Common myeloid progenitor, CD34-positive (primary cell): ENCODE measurements at regions not wholly inside any gene's neighbourhood (a gene's known extent, or its start where the extent isn't known, plus 50 kb on each side); places are given as distances from the start of the nearest gene placed in this dataset.

Experiments
- CTCF ChIA-PET: fragments of 350-600 bp; sonication (Branson Sonifier 250); formaldehyde crosslinking; loops from one replicate; lab custom pipeline; 2021; ENCODE audit warnings: antibody characterized with exemption; lab: Charles Lee
- POLR2A ChIA-PET: fragments of 350-600 bp; sonication (Branson Sonifier 250); formaldehyde crosslinking; loops from one replicate; lab custom pipeline; 2021; ENCODE audit warnings: antibody characterized with exemption; lab: Charles Lee
- DNase-seq, 3 donors: peaks; one replicate each; pipeline versions ENCODE4 v3.0.0 to v3.0.0-alpha.2; 2013
- H3K27ac ChIP-seq, 2 experiments: 1 replicate in 1 of 2; 2 replicates in 1 of 2; pipeline ENCODE4 v1.7.0; 2013; ENCODE audit warnings: inconsistent platforms in 2 of 2, low read length in 2 of 2, mild to moderate bottlenecking in 2 of 2, low read depth in 1 of 2, moderate library complexity in 1 of 2; ENCODE audit not compliant: severe bottlenecking in 2 of 2, insufficient read depth in 1 of 2, poor library complexity in 1 of 2
- H3K27me3 ChIP-seq, 5 experiments: replicated peaks in 2 of 5; 1 replicate in 3 of 5; 2 replicates in 2 of 5; pipeline versions ENCODE4 v1.6.1 to v1.7.0; 2013; ENCODE audit warnings: low read length in 4 of 5, mild to moderate bottlenecking in 2 of 5, moderate library complexity in 2 of 5, inconsistent platforms in 1 of 5; ENCODE audit not compliant: insufficient read depth in 5 of 5, control insufficient read depth in 4 of 5
- H3K36me3 ChIP-seq, 4 experiments: 1 replicate in 2 of 4; 2 replicates in 2 of 4; pipeline versions ENCODE4 v1.6.1 to v1.7.0; 2013; ENCODE audit warnings: low read length in 3 of 4, control low read depth in 1 of 4, mild to moderate bottlenecking in 1 of 4; ENCODE audit not compliant: control insufficient read depth in 4 of 4, insufficient read depth in 4 of 4
- H3K4me1 ChIP-seq, 4 experiments: 1 replicate in 3 of 4; 2 replicates in 1 of 4; pipeline versions ENCODE4 v1.6.1 to v1.7.1; 2013; ENCODE audit warnings: low read length in 3 of 4, mild to moderate bottlenecking in 3 of 4, control low read depth in 1 of 4, inconsistent platforms in 1 of 4, moderate library complexity in 1 of 4; ENCODE audit not compliant: control insufficient read depth in 4 of 4, insufficient read depth in 4 of 4; ENCODE audit errors: control extremely low read depth in 1 of 4
- H3K4me3 ChIP-seq, 7 experiments: 1 replicate in 4 of 7; 2 replicates in 3 of 7; pipeline versions ENCODE4 v1.5.1 to v1.7.0; 2013; ENCODE audit warnings: mild to moderate bottlenecking in 7 of 7, low read length in 6 of 7, moderate library complexity in 6 of 7, inconsistent platforms in 2 of 7, low read depth in 2 of 7, control low read depth in 1 of 7; ENCODE audit not compliant: insufficient read depth in 4 of 7, control insufficient read depth in 1 of 7; ENCODE audit errors: extremely low read depth in 1 of 7
- H3K9me3 ChIP-seq, 5 experiments: 1 replicate in 4 of 5; 2 replicates in 1 of 5; pipeline versions ENCODE4 v1.6.1 to v1.7.1; 2013; ENCODE audit warnings: low read length in 4 of 5, mild to moderate bottlenecking in 2 of 5, inconsistent platforms in 1 of 5, low read depth in 1 of 5, moderate library complexity in 1 of 5; ENCODE audit not compliant: control insufficient read depth in 4 of 5, insufficient read depth in 2 of 5; ENCODE audit errors: control extremely low read depth in 1 of 5
- WGBS: methylation state at CpG from one replicate; pipeline ENCODE4 v1.1.5; 2013; ENCODE audit not compliant: insufficient coverage; 5-methylcytosine and 5-hydroxymethylcytosine counted together

DNA sequence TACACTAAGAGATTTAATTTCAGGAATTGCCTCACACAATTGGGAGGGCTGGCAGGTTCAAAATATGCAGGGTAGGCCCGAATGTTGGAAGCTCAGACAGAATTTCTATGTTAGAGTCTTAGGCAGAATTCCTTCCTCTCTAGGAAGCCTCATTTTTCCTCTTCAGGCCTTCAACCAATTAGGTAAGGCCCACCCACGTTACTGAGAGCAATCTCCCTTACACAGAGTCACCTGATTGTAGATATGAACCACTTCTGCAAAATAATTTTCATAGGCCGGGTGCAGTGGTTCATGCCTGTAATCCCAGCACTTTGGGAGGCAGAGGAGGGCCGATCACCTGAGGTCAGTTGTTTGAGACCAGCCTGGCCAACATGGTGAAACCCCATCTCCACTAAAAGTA is 50.2 kb upstream of the HIVEP1 start:
- CTCF ChIA-PET, result no interaction called here
- peaks cover 0 to 7% (median 0%) of the 10 kb centered on the region in 4 experiments for H3K4me1 ChIP-seq

DNA sequence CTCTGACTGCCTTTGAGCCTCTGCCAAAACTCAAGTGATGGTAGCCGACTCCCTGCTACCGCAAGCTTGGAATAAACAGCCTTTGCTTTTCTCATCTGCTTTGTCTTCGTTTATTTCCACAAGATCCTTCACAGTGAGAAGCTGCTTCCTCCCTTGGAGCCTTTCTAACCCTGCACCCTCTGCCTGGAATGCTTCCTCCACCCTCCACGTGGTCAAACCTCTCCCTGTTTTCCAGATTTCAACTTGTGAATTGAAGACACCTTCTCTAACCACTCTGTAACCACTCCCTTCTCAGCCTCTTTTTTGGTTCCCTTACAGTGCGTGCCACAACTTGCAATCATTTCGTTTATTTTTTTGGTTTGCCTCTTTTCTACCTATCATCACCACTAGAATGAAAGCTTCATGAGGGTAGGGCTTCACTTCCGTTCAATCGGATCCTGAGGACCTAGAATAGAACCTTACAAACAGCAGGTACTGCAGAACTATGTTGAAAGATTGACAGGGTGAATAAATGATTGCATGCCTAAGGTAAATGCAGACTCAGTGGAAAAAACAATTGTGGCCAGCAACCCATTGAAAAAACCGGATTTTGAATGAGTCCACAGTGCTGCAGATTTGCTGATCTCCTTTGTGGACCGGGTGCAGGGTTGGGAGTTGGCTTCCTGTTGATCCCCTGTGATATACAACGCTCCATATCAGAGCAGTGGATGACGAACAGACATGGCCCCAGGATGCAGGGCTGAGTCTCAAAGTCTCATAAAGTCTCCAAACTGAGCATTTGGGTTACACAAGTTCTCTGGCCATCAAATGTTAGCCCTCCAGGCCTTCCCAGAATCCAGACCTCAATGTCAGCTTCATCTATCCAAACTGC is 51.0 kb upstream of the HIVEP1 start:
- CTCF ChIA-PET, result interaction anchor here (1.2 kb wide), 2 partner anchors 11 to 49 kb away, joined by 3 to 4 read pairs; no protein-coding TSS in a partner anchor

More for the DNA sequence above, 50.2 kb upstream of the HIVEP1 start:
- POLR2A ChIA-PET, result no interaction called here
- no peak for DNase-seq
- Histone ChIP-seq H3K27ac (no peak overlapping the region), H3K36me3 (no peaks in the 10 kb centered on the region), H3K27me3 (no peaks in the 10 kb centered on the region), H3K9me3 (no peaks in the 10 kb centered on the region), H3K4me3 (no peak overlapping the region)
- 97% methylated on average over 4 of the region's 4 CpGs for WGBS

DNA sequence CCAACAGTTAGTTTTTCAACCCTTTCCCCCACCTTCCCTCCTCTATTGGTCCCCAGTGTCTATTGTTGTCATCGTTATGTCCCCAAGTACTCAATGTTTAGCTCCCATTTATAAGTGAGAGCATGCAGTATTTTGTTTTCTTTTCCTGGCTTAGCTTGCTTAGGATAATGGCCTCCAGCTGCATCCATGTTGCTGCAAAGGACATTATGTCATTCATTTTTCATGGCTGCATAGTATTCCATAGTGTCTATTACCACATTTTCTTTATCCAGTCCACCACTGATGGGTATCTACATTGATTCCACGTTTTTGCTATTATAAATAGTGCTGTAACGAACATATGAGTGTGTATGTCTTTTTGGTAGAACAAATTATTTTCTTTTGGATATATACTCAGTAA is 55.3 kb upstream of the HIVEP1 start:
- Histone ChIP-seq H3K36me3 (no peaks in the 10 kb centered on the region), H3K9me3 (no peaks in the 10 kb centered on the region), H3K4me3 (no peak overlapping the region), H3K4me1 (no peaks in the 10 kb centered on the region), H3K27me3 (no peaks in the 10 kb centered on the region), H3K27ac (no peak overlapping the region)
- 100% methylated on average over 1 of the region's 3 CpGs for WGBS
- no peak for DNase-seq
- POLR2A ChIA-PET, result no interaction called here
- CTCF ChIA-PET, result no interaction called here

More for the DNA sequence above, 51.0 kb upstream of the HIVEP1 start:
- H3K27me3 ChIP-seq, result no peaks in the 10 kb centered on the region
- DNase-seq, result no peak
- H3K27ac ChIP-seq, result no peak overlapping the region
- H3K9me3 ChIP-seq, result no peaks in the 10 kb centered on the region
- POLR2A ChIA-PET, result no interaction called here
- H3K36me3 ChIP-seq, result no peaks in the 10 kb centered on the region
- H3K4me1 ChIP-seq, result peaks cover 0 to 7% (median 0%) of the 10 kb centered on the region in 4 experiments
- no peak overlapping the region for H3K4me3 ChIP-seq
- WGBS, result 88% methylated on average over 9 of the region's 12 CpGs

DNA sequence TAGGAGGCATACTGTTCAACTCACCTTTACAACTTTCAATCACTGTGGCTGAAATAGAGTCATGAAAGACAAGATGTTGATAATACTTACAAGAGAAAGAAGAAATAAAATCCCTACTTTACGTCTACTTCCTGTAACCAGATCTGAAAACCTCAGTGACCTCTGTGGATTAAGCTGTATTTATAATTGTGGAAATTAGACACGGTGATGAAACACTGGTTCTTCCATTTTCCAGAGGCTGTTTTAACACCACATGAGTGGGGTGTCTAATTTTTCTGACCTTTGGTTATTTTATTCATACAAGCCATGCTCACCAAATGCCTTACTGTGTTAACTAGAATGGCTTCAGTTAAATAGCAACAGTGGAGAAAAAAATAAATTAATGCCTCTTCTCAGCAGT is 58.5 kb upstream of the HIVEP1 start:
- no CpG with 5 or more reads among the region's 2 CpGs for WGBS
- no peak for DNase-seq
- Histone ChIP-seq H3K27ac (no peak overlapping the region), H3K36me3 (no peaks in the 10 kb centered on the region), H3K4me1 (no peaks in the 10 kb centered on the region), H3K4me3 (no peak overlapping the region), H3K9me3 (no peaks in the 10 kb centered on the region), H3K27me3 (no peaks in the 10 kb centered on the region)
- ChIA-PET POLR2A (no interaction called here), CTCF (interaction anchor here (2.0 kb wide), 1 partner anchor 13 kb away, joined by 4 read pairs; no protein-coding TSS in a partner anchor)

DNA sequence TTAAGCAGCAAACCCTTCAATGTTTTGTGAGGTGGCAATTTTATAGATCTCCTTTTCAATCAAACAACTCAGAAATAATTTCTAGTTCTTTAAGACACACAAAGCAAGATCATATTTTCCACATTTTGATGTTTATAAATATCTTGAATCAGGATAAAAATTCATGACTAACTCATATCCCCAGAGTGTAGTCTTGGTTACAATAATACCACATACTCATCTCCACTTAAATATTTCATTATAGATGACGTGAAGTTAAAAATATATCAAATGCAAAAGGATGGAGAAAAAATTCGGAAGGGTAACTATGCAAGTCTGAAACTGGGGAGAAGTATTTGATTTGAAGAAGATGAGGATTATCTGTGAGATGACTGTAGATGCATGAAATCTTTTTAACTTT is 59.8 kb upstream of the HIVEP1 start:
- WGBS, result no CpG with 5 or more reads among the region's 2 CpGs
- ChIA-PET POLR2A (no interaction called here), CTCF (no interaction called here)
- Histone ChIP-seq H3K9me3 (no peaks in the 10 kb centered on the region), H3K36me3 (no peaks in the 10 kb centered on the region), H3K4me3 (no peak overlapping the region), H3K27ac (no peak overlapping the region), H3K4me1 (no peaks in the 10 kb centered on the region), H3K27me3 (no peaks in the 10 kb centered on the region)
- DNase-seq, result no peak

DNA sequence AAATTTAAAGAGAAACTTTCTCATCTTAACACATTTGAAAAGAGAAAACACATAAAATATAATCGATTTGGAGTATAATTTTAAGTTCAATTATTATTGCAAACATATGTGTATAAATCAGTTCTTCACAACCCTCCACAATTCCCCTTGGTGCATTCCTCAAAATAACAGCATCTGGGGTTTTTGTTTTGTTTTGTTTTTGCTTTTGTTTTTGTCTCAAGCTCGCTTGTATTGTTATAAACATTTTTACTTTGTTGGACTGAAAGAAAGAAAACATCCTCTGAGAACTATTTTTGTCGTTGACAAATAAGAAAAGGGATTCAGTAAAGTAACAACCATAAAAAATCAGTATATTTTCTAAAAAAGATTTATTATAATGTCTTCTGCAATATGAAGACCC is 60.2 kb upstream of the HIVEP1 start:
- Histone ChIP-seq H3K4me3 (no peak overlapping the region), H3K27ac (no peak overlapping the region), H3K4me1 (no peaks in the 10 kb centered on the region), H3K9me3 (no peaks in the 10 kb centered on the region), H3K27me3 (no peaks in the 10 kb centered on the region), H3K36me3 (no peaks in the 10 kb centered on the region)
- no CpG with 5 or more reads among the region's 3 CpGs for WGBS
- ChIA-PET CTCF (no interaction called here), POLR2A (no interaction called here)
- DNase-seq, result no peak

DNA sequence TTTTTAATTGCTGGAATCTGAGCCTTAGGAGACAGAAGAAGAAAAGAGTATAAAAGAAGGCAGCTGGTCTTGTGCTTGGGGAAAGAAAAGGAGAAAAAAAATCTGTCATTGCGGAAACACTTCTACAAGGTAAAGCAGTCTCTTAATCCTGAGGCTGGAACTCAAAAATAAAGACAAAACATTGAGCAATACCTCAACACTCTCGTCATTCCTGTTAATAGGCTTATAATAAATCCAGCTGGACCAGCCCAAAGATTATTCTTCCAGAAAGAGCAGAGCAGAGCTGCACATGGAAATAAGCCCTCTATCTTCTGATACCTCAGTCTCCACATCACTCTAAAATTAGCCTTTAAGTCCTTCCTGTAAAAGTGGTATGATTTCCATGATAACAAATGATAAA is 62.0 kb upstream of the HIVEP1 start:
- no peak overlapping the region for H3K4me3 ChIP-seq
- H3K4me1 ChIP-seq, result no peaks in the 10 kb centered on the region
- 100% methylated on average over 2 of the region's 2 CpGs for WGBS
- H3K9me3 ChIP-seq, result no peaks in the 10 kb centered on the region
- no peaks in the 10 kb centered on the region for H3K36me3 ChIP-seq
- DNase-seq, result no peak
- no peak overlapping the region for H3K27ac ChIP-seq
- ChIA-PET POLR2A (no interaction called here), CTCF (no interaction called here)
- H3K27me3 ChIP-seq, result no peaks in the 10 kb centered on the region
